GM23248 (cell line): ENCODE measurements at regions not wholly inside any gene's neighbourhood (a gene's known extent, or its start where the extent isn't known, plus 50 kb on each side); places are given as distances from the start of the nearest gene placed in this dataset.

Experiments
- DNase-seq: peaks from one replicate; pipeline ENCODE4 v3.0.0-alpha.2; 2015
- H2AFZ ChIP-seq: fragments of 200-600 bp; sonication (generic); 2 replicates; pipeline ENCODE4 v1.6.1; 2016; ENCODE audit warnings: antibody characterized with exemption
- H3F3A ChIP-seq: fragments of 200-600 bp; sonication (generic); 2 replicates; pipeline ENCODE4 v1.6.1; 2016; ENCODE audit warnings: mild to moderate bottlenecking, antibody characterized with exemption, mixed run types; ENCODE audit not compliant: insufficient read depth
- H3K27ac ChIP-seq: fragments of 200-600 bp; sonication (generic); 2 replicates; pipeline ENCODE4 v1.5.1; 2016; ENCODE audit warnings: mild to moderate bottlenecking
- H3K27me3 ChIP-seq: fragments of 200-600 bp; sonication (generic); replicated peaks from 2 replicates; pipeline ENCODE4 v1.6.1; 2016; ENCODE audit warnings: mild to moderate bottlenecking; ENCODE audit not compliant: insufficient read depth
- H3K36me3 ChIP-seq: fragments of 200-600 bp; sonication (generic); 2 replicates; pipeline ENCODE4 v1.6.1; 2016; ENCODE audit warnings: low read depth, mild to moderate bottlenecking
- H3K4me1 ChIP-seq: fragments of 200-600 bp; sonication (generic); 2 replicates; pipeline ENCODE4 v1.6.1; 2016; ENCODE audit warnings: mild to moderate bottlenecking; ENCODE audit not compliant: insufficient read depth
- H3K4me2 ChIP-seq: fragments of 200-600 bp; sonication (generic); one replicate; pipeline ENCODE4 v1.6.1; 2016; ENCODE audit warnings: mild to moderate bottlenecking; ENCODE audit not compliant: unreplicated experiment
- H3K4me3 ChIP-seq: fragments of 200-600 bp; sonication (generic); 2 replicates; pipeline ENCODE4 v1.5.1; 2016; ENCODE audit warnings: mild to moderate bottlenecking
- H3K79me2 ChIP-seq: fragments of 200-600 bp; sonication (generic); 2 replicates; pipeline ENCODE4 v1.6.1; 2016; ENCODE audit warnings: mild to moderate bottlenecking; ENCODE audit not compliant: insufficient read depth
- H3K9ac ChIP-seq: fragments of 200-600 bp; sonication (generic); 2 replicates; pipeline ENCODE4 v1.6.1; 2016; ENCODE audit warnings: mild to moderate bottlenecking
- H3K9me2 ChIP-seq: fragments of 200-600 bp; sonication (generic); 2 replicates; pipeline ENCODE4 v1.6.1; 2016; ENCODE audit warnings: mixed run types, mild to moderate bottlenecking, moderate library complexity; ENCODE audit not compliant: insufficient read depth
- H3K9me3 ChIP-seq: fragments of 200-600 bp; sonication (generic); one replicate; pipeline ENCODE4 v1.6.1; 2017; ENCODE audit warnings: low read depth
- H4K20me1 ChIP-seq: fragments of 200-600 bp; sonication (generic); 2 replicates; pipeline ENCODE4 v1.6.0; 2016; ENCODE audit not compliant: insufficient read depth
- EZH2 ChIP-seq: fragments of 200-600 bp; sonication (generic); IDR thresholded peaks from 2 replicates; pipeline ENCODE4 v1.6.1; 2018; ENCODE audit warnings: antibody characterized with exemption, mild to moderate bottlenecking; ENCODE audit not compliant: insufficient read depth, poor library complexity, severe bottlenecking
- EZH2phosphoT487 ChIP-seq: fragments of 200-600 bp; sonication (generic); IDR thresholded peaks from 2 replicates; pipeline ENCODE4 v1.6.1; 2018; ENCODE audit warnings: antibody characterized with exemption, moderate library complexity, mild to moderate bottlenecking, low read depth; ENCODE audit not compliant: insufficient read depth
- WGBS, 2 experiments: methylation state at CpG; one replicate each; pipeline ENCODE4 v1.1.6; 2015 to 2017; ENCODE audit warnings: low lambda C conversion rate in 2 of 2, low coverage in 1 of 2; ENCODE audit errors: missing lambda C conversion rate in 2 of 2; 5-methylcytosine and 5-hydroxymethylcytosine counted together
- in situ Hi-C: fragments of 300-500 bp; cut with MboI; formaldehyde crosslinking; loops from 2 replicates; pipeline ENCODE4 v1.15.0; 2020

DNA sequence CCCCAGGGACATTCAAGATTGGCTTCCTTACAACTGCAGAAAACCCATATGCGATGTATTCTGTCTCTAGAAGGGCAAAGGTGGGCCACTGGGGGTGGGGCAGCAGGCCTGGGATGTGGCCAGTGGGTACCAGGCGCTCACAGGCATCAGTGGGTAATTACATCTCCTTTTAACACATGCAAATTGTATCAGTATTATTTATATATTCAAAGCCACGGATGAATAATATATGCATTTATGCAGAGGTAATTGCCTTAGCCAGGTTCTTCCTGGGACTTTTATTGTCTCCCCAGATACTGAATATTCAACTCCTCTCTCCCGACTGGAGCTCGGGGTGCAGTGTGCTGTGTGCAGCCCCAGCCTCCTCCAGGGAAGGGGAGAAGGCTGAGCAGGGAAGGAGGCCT, 109.4 kb upstream of the MVB12B start:
- H3K27me3 ChIP-seq, result peaks cover 45% of the 10 kb centered on the region
- no peaks in the 10 kb centered on the region for H3K36me3 ChIP-seq
- H3K79me2 ChIP-seq, result no peaks in the 10 kb centered on the region
- TF ChIP-seq EZH2phosphoT487, result no peak
- no peaks in the 10 kb centered on the region for H4K20me1 ChIP-seq
- H3K9ac ChIP-seq, result no peak overlapping the region
- H3F3A ChIP-seq, result no peaks in the 10 kb centered on the region
- H3K4me1 ChIP-seq, result no peaks in the 10 kb centered on the region
- H2AFZ ChIP-seq, result no peak overlapping the region
- H3K4me2 ChIP-seq, result no peak overlapping the region
- no peak for DNase-seq
- H3K9me3 ChIP-seq, result no peaks in the 10 kb centered on the region
- H3K9me2 ChIP-seq, result no peaks in the 10 kb centered on the region
- no peak overlapping the region for H3K4me3 ChIP-seq
- H3K27ac ChIP-seq, result no peak overlapping the region
- 39 to 42% methylated on average over 5 of the region's 5 CpGs for WGBS, 2 experiments
- in situ Hi-C loops, result no loop called here

DNA sequence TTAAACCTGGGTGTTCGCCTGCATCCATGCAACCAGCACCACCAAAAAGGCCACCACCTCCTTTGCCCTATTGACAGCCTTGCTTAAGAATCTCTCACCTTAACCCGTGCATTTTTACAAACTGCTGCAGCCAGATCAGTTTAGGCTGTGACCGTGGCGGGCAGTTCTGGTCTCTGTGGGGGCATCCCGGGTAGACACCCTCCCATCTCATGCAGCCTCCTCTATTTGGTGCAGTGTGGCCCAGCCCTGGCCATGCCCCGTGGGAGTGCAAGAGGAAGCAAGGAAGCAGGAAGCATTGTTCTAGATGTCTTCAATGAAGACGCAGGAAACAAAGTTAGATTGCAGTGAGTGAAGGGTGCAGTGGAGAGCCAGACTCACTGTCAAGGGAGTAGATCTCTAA, 108.8 kb upstream of the MVB12B start:
- no peaks in the 10 kb centered on the region for H3K79me2 ChIP-seq
- H3K9me3 ChIP-seq, result no peaks in the 10 kb centered on the region
- H3K4me1 ChIP-seq, result no peaks in the 10 kb centered on the region
- in situ Hi-C loops, result no loop called here
- H3K9ac ChIP-seq, result no peak overlapping the region
- no peaks in the 10 kb centered on the region for H4K20me1 ChIP-seq
- H3F3A ChIP-seq, result no peaks in the 10 kb centered on the region
- H3K36me3 ChIP-seq, result no peaks in the 10 kb centered on the region
- no peak for DNase-seq
- TF ChIP-seq EZH2phosphoT487 (no peak), EZH2 (no peak)
- no peak overlapping the region for H2AFZ ChIP-seq
- no peak overlapping the region for H3K27ac ChIP-seq
- no peak overlapping the region for H3K4me3 ChIP-seq
- H3K27me3 ChIP-seq, result peaks cover 50% of the 10 kb centered on the region
- WGBS, 2 experiments, result 54 to 64% methylated on average over 7 of the region's 7 CpGs
- no peaks in the 10 kb centered on the region for H3K9me2 ChIP-seq
- no peak overlapping the region for H3K4me2 ChIP-seq

DNA sequence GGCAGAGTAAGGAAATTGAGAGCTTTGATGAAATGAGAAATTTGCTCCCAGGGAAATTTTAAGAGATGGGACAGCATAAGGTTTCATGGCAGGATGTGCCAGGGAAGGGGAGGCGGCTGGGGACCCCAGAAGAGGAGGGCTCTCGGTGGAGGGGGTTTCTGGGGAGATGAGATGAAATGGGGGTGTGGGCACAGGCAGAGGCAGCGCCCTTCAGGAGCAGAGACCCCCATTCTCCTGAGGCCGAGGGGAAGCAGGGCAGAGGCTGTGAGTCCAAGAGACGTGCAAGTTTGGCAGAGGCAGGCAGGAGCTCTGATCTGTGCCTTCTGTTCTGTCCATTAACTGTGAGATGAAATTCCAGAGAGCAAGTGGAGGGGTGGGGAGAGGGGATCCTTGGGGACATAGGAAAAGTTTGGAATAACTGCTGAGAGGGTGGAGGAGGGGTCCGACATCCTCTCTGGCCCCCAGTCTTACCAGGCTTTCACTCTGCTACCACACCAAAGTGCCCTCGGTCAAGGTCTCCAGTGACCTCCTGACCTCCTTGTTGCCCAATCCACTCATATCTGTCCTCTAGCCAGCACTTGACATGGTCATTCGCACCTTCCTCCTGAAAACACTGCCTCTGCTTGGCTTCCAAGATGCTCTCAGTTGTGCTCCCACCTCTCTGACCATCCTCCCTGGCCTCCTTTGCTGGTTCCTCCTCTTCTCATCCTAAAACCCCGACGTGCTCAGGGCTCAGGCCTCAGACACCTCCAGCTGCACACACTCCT, 108.1 kb upstream of the MVB12B start:
- peaks cover 56% of the 10 kb centered on the region for H3K27me3 ChIP-seq
- no peak for DNase-seq

DNA sequence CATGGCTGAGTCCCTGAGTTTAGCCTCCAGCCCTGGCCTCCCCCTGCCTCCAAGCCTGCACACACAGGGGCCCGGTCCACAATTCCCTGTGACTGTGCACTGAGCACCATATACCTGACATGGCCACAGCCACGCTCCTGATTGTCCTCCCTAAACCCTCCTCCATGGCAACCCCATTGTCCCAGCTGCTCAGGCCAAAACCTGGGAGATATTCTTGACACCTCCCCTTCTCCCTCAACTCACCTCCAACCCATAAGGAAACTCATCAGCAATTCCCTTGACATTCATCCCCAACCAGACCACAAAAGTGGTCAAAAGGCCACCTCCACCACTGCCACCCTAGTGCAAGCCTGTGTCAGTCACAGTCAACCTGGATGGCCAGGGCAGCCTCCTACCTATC, 107.5 kb upstream of the MVB12B start:
- H3K27ac ChIP-seq, result no peak overlapping the region
- H3F3A ChIP-seq, result no peaks in the 10 kb centered on the region
- 36 to 61% methylated on average over 2 of the region's 2 CpGs for WGBS, 2 experiments
- no peak overlapping the region for H3K4me3 ChIP-seq
- no peak overlapping the region for H3K9ac ChIP-seq
- H4K20me1 ChIP-seq, result no peaks in the 10 kb centered on the region
- TF ChIP-seq EZH2 (no peak), EZH2phosphoT487 (no peak)
- no peaks in the 10 kb centered on the region for H3K4me1 ChIP-seq
- H3K4me2 ChIP-seq, result no peak overlapping the region
- H3K27me3 ChIP-seq, result peaks cover 58% of the 10 kb centered on the region
- H3K36me3 ChIP-seq, result no peaks in the 10 kb centered on the region
- DNase-seq, result no peak
- H3K9me2 ChIP-seq, result no peaks in the 10 kb centered on the region
- in situ Hi-C loops, result no loop called here
- no peaks in the 10 kb centered on the region for H3K79me2 ChIP-seq
- H3K9me3 ChIP-seq, result no peaks in the 10 kb centered on the region
- H2AFZ ChIP-seq, result no peak overlapping the region

More for the DNA sequence above, 108.1 kb upstream of the MVB12B start:
- H3F3A ChIP-seq, result no peaks in the 10 kb centered on the region
- TF ChIP-seq EZH2 (no peak), EZH2phosphoT487 (no peak)
- H3K4me2 ChIP-seq, result no peak overlapping the region
- H3K27ac ChIP-seq, result no peak overlapping the region
- H2AFZ ChIP-seq, result no peak overlapping the region
- H3K4me3 ChIP-seq, result no peak overlapping the region
- H3K9me3 ChIP-seq, result no peaks in the 10 kb centered on the region
- H3K9ac ChIP-seq, result no peak overlapping the region
- no peaks in the 10 kb centered on the region for H3K4me1 ChIP-seq
- 34% methylated on average over 8 to 10 of the region's 10 CpGs for WGBS, 2 experiments
- no peaks in the 10 kb centered on the region for H3K9me2 ChIP-seq
- in situ Hi-C loops, result no loop called here
- no peaks in the 10 kb centered on the region for H3K79me2 ChIP-seq
- H4K20me1 ChIP-seq, result no peaks in the 10 kb centered on the region
- no peaks in the 10 kb centered on the region for H3K36me3 ChIP-seq

DNA sequence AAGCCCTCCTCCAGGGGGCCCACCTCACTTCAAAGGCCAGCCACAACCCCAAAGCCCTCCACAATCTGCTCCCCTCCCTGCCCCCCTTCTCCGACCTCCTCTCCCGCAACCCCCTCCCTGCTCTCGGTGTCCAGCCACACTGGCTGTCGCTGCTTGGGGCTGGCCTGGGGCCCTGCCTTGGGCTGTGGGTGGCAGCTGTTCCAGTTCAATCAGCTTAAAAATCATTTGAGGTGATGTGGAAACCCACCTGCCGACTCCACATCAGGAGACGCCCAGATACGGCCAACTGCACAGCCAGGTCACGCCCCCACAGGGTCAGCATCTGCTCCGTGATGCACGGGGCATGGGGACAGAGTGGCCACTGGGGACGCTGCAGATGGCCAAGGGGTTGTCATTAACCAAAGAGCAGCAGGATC, 107.0 kb upstream of the MVB12B start:
- no peak overlapping the region for H3K4me3 ChIP-seq
- no peaks in the 10 kb centered on the region for H4K20me1 ChIP-seq
- DNase-seq, result no peak
- H3K9me3 ChIP-seq, result no peaks in the 10 kb centered on the region
- H3K4me2 ChIP-seq, result no peak overlapping the region
- H3K79me2 ChIP-seq, result no peaks in the 10 kb centered on the region
- no peak overlapping the region for H2AFZ ChIP-seq
- H3K9me2 ChIP-seq, result no peaks in the 10 kb centered on the region
- H3K36me3 ChIP-seq, result no peaks in the 10 kb centered on the region
- peaks cover 63% of the 10 kb centered on the region for H3K27me3 ChIP-seq
- in situ Hi-C loops, result loop anchor here (10.0 kb wide), 1 partner anchor 815 kb away; no protein-coding TSS in a partner anchor
- no peaks in the 10 kb centered on the region for H3K4me1 ChIP-seq
- no peak overlapping the region for H3K9ac ChIP-seq
- 57 to 59% methylated on average over 9 to 11 of the region's 11 CpGs for WGBS, 2 experiments
- no peaks in the 10 kb centered on the region for H3F3A ChIP-seq
- TF ChIP-seq EZH2 (no peak), EZH2phosphoT487 (no peak)
- no peak overlapping the region for H3K27ac ChIP-seq
